Gastroesophageal sphincter (tissue), 4 donors: ENCODE measurements at regions not wholly inside any gene's neighbourhood (a gene's known extent, or its start where the extent isn't known, plus 50 kb on each side); places are given as distances from the start of the nearest gene placed in this dataset.

Source experiments
- ATAC-seq: fragments of 150-250 bp; one replicate; pipeline ENCODE4 v1.9.1; 2016; ENCODE audit warnings: mild to moderate bottlenecking, moderate library complexity
- H3K27ac ChIP-seq, 4 donors: fragments of 200-600 bp; sonication (generic) in 3 of 4; 1 replicate in 3 of 4; 2 replicates in 1 of 4; pipeline ENCODE4 v1.5.1; 2016 to 2019
- H3K27me3 ChIP-seq: fragments of 200-600 bp; sonication (generic); one replicate; pipeline ENCODE4 v1.5.1; 2019
- H3K36me3 ChIP-seq, 2 donors: fragments of 200-600 bp; sonication (generic); one replicate each; pipeline ENCODE4 v1.5.1; 2019; ENCODE audit warnings: control low read depth in 1 of 2
- H3K4me1 ChIP-seq, 3 donors: fragments of 200-600 bp; sonication (generic); 1 replicate in 2 of 3; 2 replicates in 1 of 3; pipeline ENCODE4 v1.5.1; 2016 to 2019; ENCODE audit warnings: control low read depth in 2 of 3
- H3K4me3 ChIP-seq, 2 donors: fragments of 200-600 bp; sonication (generic); one replicate each; pipeline ENCODE4 v1.5.1; 2019; ENCODE audit warnings: mild to moderate bottlenecking in 1 of 2, moderate library complexity in 1 of 2
- H3K9me3 ChIP-seq, 3 donors: fragments of 200-600 bp; sonication (generic); one replicate each; pipeline ENCODE4 v1.5.1; 2017 to 2019; ENCODE audit warnings: control low read depth in 2 of 3
- CTCF ChIP-seq, 4 experiments: fragments of 200-600 bp in 2 of 4; fragments of 450-650 bp in 2 of 4; sonication (generic) in 1 of 4; IDR thresholded peaks; one replicate each; pipeline ENCODE4 v1.5.1; 2017 to 2019; ENCODE audit warnings: antibody characterized with exemption in 4 of 4, mild to moderate bottlenecking in 2 of 4, moderate library complexity in 2 of 4
- EP300 ChIP-seq: sonication (generic); formaldehyde crosslinking; IDR thresholded peaks from one replicate; pipeline ENCODE4 v1.6.1; 2017; ENCODE audit warnings: antibody characterized with exemption, mild to moderate bottlenecking
- POLR2A ChIP-seq, 2 donors: fragments of 450-650 bp; IDR thresholded peaks; one replicate each; pipeline ENCODE4 v1.6.1; 2017; ENCODE audit warnings: antibody characterized with exemption in 2 of 2, mild to moderate bottlenecking in 2 of 2, moderate library complexity in 1 of 2
- POLR2AphosphoS5 ChIP-seq: sonication (generic); formaldehyde crosslinking; IDR thresholded peaks from one replicate; pipeline ENCODE4 v1.6.1; 2017; ENCODE audit warnings: antibody characterized with exemption
- WGBS, 2 donors: methylation state at CpG; one replicate each; pipeline ENCODE4 v1.1.5; 2018; ENCODE audit warnings: low coverage in 1 of 2; 5-methylcytosine and 5-hydroxymethylcytosine counted together

GRCh38 chrX:39125834-39126233, 324.6 kb downstream of the MID1IP1 start:
- no peak overlapping the region for H3K4me3 ChIP-seq
- H3K4me1 ChIP-seq, result no peaks in the 10 kb centered on the region
- no peak overlapping the region for H3K27ac ChIP-seq
- no peaks in the 10 kb centered on the region for H3K27me3 ChIP-seq
- no peak for TF ChIP-seq POLR2AphosphoS5
- no peak for TF ChIP-seq CTCF (IDR thresholded peaks at IDR 0.05)
- TF ChIP-seq EP300, result no peak
- TF ChIP-seq POLR2A (IDR thresholded peaks at IDR 0.05), result no peak
- H3K9me3 ChIP-seq, result no peaks in the 10 kb centered on the region
- no peaks in the 10 kb centered on the region for H3K36me3 ChIP-seq
- ATAC-seq, result no peak
- WGBS, 2 donors, result 57 to 60% methylated on average over 1 of the region's 1 CpG

- no peaks in the 10 kb centered on the region for H3K27me3 ChIP-seq
- 56% methylated on average over 1 of the region's 2 CpGs; no CpG with 5 or more reads in 1 of the 2 donors for WGBS, 2 donors
- H3K4me3 ChIP-seq, result no peak overlapping the region
- no peak for ATAC-seq
- H3K36me3 ChIP-seq, result no peaks in the 10 kb centered on the region
- no peaks in the 10 kb centered on the region for H3K9me3 ChIP-seq
- TF ChIP-seq POLR2AphosphoS5, result no peak
- no peak for TF ChIP-seq CTCF (IDR thresholded peaks at IDR 0.05)
- no peak for TF ChIP-seq POLR2A (IDR thresholded peaks at IDR 0.05)
- no peak for TF ChIP-seq EP300
- no peak overlapping the region for H3K27ac ChIP-seq
- H3K4me1 ChIP-seq, result no peaks in the 10 kb centered on the region
Observed at GRCh38 chrX:39133971-39134370, 332.7 kb downstream of the MID1IP1 start.

GRCh38 chrX:39137363-39137954, 336.2 kb downstream of the MID1IP1 start:
- Histone ChIP-seq H3K27ac (no peak overlapping the region), H3K4me3 (no peak overlapping the region), H3K36me3 (no peaks in the 10 kb centered on the region), H3K4me1 (no peaks in the 10 kb centered on the region), H3K27me3 (no peaks in the 10 kb centered on the region), H3K9me3 (no peaks in the 10 kb centered on the region)
- WGBS, 2 donors, result 67% methylated on average over 1 of the region's 3 CpGs; no CpG with 5 or more reads in 1 of the 2 donors
- ATAC-seq, result no peak
- no peak for TF ChIP-seq POLR2AphosphoS5
- no peak for TF ChIP-seq POLR2A (IDR thresholded peaks at IDR 0.05)
- TF ChIP-seq EP300, result no peak
- TF ChIP-seq CTCF (IDR thresholded peaks at IDR 0.05), result no peak

GRCh38 chrX:39140581-39140980, 339.3 kb downstream of the MID1IP1 start:
- H3K9me3 ChIP-seq, result no peaks in the 10 kb centered on the region
- TF ChIP-seq CTCF (IDR thresholded peaks at IDR 0.05) (no peak), POLR2AphosphoS5 (no peak), POLR2A (IDR thresholded peaks at IDR 0.05) (no peak), EP300 (no peak)
- H3K27ac ChIP-seq, result no peak overlapping the region
- no peaks in the 10 kb centered on the region for H3K27me3 ChIP-seq
- no peak for ATAC-seq
- H3K4me1 ChIP-seq, result no peaks in the 10 kb centered on the region
- 100% methylated on average over 1 of the region's 3 CpGs; no CpG with 5 or more reads in 1 of the 2 donors for WGBS, 2 donors
- H3K4me3 ChIP-seq, result no peak overlapping the region
- H3K36me3 ChIP-seq, result no peaks in the 10 kb centered on the region

- no peak for ATAC-seq
- WGBS, 2 donors, result 75% methylated on average over 2 of the region's 3 CpGs; no CpG with 5 or more reads in 1 of the 2 donors
- Histone ChIP-seq H3K27ac (no peak overlapping the region), H3K36me3 (no peaks in the 10 kb centered on the region), H3K27me3 (no peaks in the 10 kb centered on the region), H3K4me3 (no peak overlapping the region), H3K4me1 (no peaks in the 10 kb centered on the region), H3K9me3 (no peaks in the 10 kb centered on the region)
- TF ChIP-seq POLR2A (IDR thresholded peaks at IDR 0.05) (no peak), CTCF (IDR thresholded peaks at IDR 0.05) (no peak), EP300 (no peak)
Observed at GRCh38 chrX:39144323-39144722, 343.1 kb downstream of the MID1IP1 start.
